Brain microvascular endothelial cell (primary cell): ENCODE measurements at regions not wholly inside any gene's neighbourhood (a gene's known extent, or its start where the extent isn't known, plus 50 kb on each side); places are given as distances from the start of the nearest gene placed in this dataset.
A peak's percentile ranks its signal among the peaks of the same experiment; 100 is the strongest.

Experiments used
- DNase-seq: peaks from one replicate; pipeline ENCODE4 v3.0.0-alpha.2; 2020
- H3K27ac ChIP-seq: fragments of 250-450 bp; sonication (Bioruptor Pico); 2 replicates; pipeline ENCODE4 v1.5.1; 2020; ENCODE audit warnings: mild to moderate bottlenecking, moderate library complexity
- H3K27me3 ChIP-seq: fragments of 250-450 bp; sonication (Bioruptor Pico); replicated peaks from 2 replicates; pipeline ENCODE4 v1.5.1; 2020; ENCODE audit warnings: mild to moderate bottlenecking
- H3K36me3 ChIP-seq: fragments of 250-450 bp; sonication (Bioruptor Pico); replicated peaks from 2 replicates; pipeline ENCODE4 v1.5.1; 2020; ENCODE audit warnings: mild to moderate bottlenecking
- H3K4me3 ChIP-seq: 2 replicates; pipeline ENCODE4 v1.5.1; 2011; ENCODE audit warnings: low read depth, mild to moderate bottlenecking, control low read depth, low read length, moderate library complexity
- in situ Hi-C: cut with HindIII; loops from 2 replicates; pipeline ENCODE4 v1.10.0; 2017; ENCODE audit warnings: low sequenced_read_pairs, low pct_ligation_motif_present
- TF ChIP-seq, protein P1 (sequence below): IDR thresholded peaks from 2 replicates; pipeline ENCODE4 v1.5.1; 2011; ENCODE audit warnings: low read depth, mild to moderate bottlenecking, moderate library complexity, low read length, control low read depth, inconsistent platforms; ENCODE audit errors: missing control alignments

DNA sequence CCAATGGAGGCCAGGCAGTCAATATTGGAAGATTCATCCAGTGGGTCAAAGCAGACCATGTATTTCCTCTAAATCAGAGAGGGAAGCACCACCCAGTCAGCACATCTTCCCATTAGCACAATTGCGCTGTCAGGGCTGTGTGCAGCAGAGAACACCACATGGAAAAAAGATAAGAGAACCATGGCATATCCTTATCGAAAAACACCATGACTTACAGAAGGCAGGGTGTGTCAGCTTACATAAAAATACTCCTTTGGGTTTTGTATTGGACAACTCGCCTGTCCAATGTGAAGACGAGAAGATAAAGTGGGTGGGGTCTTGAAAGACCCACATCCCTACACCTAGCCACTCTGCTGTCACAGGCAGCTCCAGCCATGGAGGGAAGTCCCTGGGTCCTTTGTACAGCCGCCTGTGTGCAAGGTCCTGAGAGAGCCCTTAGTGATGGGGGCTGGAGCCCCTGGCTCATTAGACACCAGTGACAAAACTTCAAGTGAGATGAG, 71.9 kb upstream of the SPATA31E1 start:
- no peaks in the 10 kb centered on the region for H3K27me3 ChIP-seq
- no peak overlapping the region for H3K4me3 ChIP-seq
- in situ Hi-C loops: no loop called here
- TF ChIP-seq, protein P1, sequence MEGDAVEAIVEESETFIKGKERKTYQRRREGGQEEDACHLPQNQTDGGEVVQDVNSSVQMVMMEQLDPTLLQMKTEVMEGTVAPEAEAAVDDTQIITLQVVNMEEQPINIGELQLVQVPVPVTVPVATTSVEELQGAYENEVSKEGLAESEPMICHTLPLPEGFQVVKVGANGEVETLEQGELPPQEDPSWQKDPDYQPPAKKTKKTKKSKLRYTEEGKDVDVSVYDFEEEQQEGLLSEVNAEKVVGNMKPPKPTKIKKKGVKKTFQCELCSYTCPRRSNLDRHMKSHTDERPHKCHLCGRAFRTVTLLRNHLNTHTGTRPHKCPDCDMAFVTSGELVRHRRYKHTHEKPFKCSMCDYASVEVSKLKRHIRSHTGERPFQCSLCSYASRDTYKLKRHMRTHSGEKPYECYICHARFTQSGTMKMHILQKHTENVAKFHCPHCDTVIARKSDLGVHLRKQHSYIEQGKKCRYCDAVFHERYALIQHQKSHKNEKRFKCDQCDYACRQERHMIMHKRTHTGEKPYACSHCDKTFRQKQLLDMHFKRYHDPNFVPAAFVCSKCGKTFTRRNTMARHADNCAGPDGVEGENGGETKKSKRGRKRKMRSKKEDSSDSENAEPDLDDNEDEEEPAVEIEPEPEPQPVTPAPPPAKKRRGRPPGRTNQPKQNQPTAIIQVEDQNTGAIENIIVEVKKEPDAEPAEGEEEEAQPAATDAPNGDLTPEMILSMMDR: no peak
- no peak for DNase-seq
- no peak overlapping the region for H3K27ac ChIP-seq
- H3K36me3 ChIP-seq: no peaks in the 10 kb centered on the region

DNA sequence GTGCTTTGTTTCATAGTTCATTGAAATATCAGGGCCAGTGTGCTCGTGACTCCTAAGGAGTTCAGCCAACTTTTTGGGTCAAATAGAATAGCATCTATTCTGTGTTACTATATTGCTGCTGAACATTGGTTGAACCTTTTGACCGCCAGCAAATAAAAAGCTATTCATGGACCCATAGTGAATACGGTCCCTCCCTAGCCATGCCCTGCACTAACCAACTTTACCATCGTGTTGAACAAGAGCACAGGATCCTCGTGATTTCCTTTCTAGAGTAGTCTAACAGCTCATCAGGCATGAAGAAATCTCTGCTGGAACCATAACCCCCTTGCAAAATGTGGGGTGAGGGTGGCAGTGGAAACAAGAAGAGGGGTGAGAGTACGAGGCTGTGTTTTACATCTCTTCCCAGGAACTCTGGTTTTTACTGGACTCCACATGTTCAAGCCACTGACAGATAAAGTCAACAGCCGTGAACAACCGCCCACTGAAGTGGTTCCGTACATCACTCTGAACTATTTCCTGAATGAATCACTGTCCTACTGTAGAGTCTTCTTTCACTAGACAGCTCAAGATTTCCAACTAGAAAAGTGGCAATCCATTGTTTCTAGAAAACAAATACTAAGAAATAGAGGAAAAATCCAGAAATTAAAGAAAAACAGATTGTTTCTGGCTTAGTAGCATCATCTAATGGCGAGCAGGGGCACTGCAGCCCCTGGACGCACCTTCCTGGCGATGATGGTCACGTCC, 70.1 kb upstream of the SPATA31E1 start:
- H3K27me3 ChIP-seq: no peaks in the 10 kb centered on the region
- peak; percentile 85 for DNase-seq
- in situ Hi-C loops: no loop called here
- no peak overlapping the region for H3K27ac ChIP-seq
- TF ChIP-seq, protein P1: peak; percentile 94
- no peak overlapping the region for H3K4me3 ChIP-seq
- H3K36me3 ChIP-seq: no peaks in the 10 kb centered on the region

- TF ChIP-seq, protein P1: no peak
- in situ Hi-C loops: no loop called here
- H3K27ac ChIP-seq: no peak overlapping the region
- H3K27me3 ChIP-seq: no peaks in the 10 kb centered on the region
- no peak for DNase-seq
- no peaks in the 10 kb centered on the region for H3K36me3 ChIP-seq
- no peak overlapping the region for H3K4me3 ChIP-seq
Measured at GRCh38 chr9:87813119-87813463, 69.6 kb upstream of the SPATA31E1 start.

DNA sequence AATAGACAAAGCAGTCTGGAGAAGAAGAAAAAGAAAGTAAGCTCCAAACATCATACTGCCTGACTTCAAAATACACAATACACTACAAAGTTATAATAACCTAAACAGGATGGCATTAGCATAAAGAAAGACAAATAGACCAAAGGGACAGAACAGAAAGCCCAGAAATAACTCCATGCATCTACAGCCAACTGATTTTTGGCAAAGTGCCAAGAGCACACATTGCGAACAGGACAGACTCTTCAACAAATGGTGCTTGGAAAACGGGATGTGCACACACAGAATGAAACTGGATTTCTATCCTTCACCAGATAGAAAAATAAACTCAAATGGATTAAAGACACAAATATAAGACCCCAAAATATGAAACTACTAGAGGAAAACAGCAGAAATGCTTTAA, 66.6 kb upstream of the SPATA31E1 start:
- no peak overlapping the region for H3K4me3 ChIP-seq
- in situ Hi-C loops: no loop called here
- H3K27ac ChIP-seq: no peak overlapping the region
- H3K27me3 ChIP-seq: no peaks in the 10 kb centered on the region
- no peaks in the 10 kb centered on the region for H3K36me3 ChIP-seq
- no peak for DNase-seq
- TF ChIP-seq, protein P1: no peak

- in situ Hi-C loops: no loop called here
- DNase-seq: no peak
- Histone ChIP-seq H3K27ac (no peak overlapping the region), H3K27me3 (no peaks in the 10 kb centered on the region), H3K36me3 (no peaks in the 10 kb centered on the region), H3K4me3 (no peak overlapping the region)
- TF ChIP-seq, protein P1: no peak
Measured at GRCh38 chr9:87818308-87818707, 64.4 kb upstream of the SPATA31E1 start.
